ENCODE measurements at regions not wholly inside any gene's neighbourhood (a gene's known extent, or its start where the extent isn't known, plus 50 kb on each side); places are given as distances from the start of the nearest gene placed in this dataset.
"Not testable (repeated sequence)": the region's sequence is repeated elsewhere in the genome, so short reads cannot be mapped to it uniquely, and the experiment has no call there.

DNA sequence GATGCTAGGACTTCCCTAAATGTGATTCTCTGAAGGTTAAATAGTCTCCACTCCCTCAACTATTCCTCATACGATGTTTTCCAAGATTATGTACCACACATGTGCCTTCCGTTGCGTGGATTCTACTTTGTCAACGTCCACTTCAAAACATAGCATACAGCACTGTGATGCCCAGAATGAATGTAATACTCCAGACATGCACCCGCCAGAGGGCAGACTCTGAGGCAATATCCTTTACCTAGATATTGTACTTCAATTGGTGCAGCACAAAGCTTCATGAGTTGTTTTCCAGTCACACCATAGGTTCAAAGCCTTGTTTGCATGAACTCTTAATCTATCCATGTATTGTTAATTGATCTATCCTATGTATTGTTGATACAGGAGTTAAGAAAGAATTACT is 201.0 kb upstream of the NABP1 start:
- no peak for DNase-seq

DNA sequence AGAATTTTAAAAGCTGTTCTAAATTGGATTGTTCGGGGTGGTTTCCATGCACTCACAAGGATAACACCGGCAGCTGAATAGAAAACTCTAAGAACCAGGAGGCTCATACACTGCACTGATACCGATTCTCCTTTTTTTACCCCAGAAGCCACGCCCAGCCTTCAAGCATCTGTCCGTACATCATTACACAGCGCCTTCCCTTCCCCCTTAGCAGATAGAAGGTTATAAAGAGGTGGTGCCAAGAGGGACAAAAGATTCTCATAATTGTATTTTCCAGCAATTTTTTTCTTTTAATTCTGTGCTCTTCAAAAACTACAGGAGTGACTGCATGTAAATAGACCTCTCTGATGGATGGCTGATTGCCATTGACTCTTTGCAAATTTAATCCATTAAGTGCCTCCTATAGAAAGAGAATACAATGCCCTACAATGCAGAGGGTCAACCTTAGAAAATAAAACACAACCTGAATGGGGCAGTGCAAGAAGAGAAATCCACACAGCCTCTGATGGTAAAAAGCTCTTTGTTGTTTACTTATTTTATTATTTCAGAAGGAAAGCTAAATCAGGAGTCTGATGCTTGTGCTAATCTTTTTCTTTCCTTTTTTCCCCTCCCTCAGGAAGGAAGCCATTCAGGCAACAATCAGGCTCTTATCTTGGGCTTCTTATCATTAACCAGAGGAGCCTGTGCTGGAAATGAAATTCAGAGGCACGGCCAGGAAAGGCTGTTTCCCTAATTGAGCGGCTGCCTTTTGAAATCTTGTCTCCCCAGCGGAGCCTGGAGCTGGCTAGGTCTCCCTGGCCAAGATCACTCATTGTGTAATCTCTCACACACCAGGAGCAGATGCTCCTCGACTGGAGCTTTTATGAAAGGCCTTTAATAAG is 198.9 kb upstream of the NABP1 start:
- no peak for DNase-seq

DNA sequence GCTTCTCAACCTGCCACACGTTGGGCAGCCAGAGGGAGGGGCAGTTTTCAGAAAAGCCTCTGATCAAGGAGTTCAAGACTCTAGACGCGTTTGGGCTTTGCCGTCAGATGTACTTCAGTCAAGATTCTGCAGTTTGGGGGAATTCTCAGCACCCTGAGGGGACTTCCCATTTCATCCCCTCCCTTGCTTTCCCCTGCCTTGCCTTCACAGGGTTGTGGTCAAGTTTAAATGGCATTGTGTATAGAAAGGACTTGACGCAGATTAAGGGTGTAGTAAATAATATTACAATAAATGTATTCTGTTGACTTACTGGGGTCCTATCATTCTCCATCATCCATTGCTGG is 198.3 kb upstream of the NABP1 start:
- DNase-seq: no peak

DNA sequence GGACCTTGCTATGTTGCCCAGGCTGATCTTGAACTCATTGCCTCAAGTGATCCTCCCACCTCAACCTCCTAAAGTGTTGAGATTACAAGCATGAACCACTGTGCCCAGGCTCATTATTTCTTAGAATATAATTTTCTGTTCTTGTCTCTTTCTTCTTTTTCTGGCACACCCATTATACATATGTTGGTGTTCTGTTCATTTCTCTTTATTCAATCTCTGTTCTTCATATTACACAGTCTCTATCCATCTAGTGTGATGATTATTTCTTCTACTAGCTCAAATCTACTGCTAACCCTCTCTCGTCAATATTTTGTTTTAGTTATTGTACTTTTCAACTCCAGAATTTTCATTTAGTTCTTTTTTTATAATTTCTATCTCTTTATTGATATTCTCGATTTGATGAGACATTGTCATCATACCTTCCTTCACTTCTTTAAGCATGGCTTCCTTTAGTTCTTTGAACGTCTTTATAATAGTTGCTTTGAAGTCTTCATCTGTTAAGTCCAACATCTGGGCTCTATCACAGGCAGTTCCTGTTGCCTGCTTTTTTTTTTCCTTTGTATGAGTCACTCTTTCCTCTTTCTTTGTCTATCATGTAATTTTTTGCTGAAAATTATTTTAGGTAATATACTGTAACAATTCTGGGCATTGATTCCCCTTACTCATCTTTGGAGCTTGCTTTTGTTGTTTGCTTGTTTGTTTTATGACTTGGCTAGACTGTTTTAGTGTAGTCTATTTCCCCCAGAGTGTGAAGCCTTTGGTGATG is 196.4 kb upstream of the NABP1 start:
- no peak for DNase-seq

DNA sequence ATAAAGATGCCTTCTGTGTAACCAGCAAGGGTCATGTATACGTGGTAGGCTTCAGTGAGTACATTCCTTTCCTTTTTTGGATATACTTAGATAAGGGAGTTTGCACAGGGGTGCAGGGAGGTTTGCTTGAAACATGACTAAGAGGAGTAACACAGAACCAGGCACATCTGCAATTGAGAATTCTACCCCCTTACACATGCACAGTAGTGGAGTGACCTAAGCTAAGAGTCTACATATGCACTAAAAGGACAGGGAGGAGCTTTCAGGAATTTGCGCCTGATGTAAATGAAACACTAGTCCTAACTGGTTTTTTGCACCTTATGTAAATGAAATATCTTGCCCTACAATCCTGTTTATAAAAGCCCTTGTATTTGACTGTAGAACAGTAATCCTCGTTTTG is 194.8 kb upstream of the NABP1 start:
- DNase-seq: no peak

DNA sequence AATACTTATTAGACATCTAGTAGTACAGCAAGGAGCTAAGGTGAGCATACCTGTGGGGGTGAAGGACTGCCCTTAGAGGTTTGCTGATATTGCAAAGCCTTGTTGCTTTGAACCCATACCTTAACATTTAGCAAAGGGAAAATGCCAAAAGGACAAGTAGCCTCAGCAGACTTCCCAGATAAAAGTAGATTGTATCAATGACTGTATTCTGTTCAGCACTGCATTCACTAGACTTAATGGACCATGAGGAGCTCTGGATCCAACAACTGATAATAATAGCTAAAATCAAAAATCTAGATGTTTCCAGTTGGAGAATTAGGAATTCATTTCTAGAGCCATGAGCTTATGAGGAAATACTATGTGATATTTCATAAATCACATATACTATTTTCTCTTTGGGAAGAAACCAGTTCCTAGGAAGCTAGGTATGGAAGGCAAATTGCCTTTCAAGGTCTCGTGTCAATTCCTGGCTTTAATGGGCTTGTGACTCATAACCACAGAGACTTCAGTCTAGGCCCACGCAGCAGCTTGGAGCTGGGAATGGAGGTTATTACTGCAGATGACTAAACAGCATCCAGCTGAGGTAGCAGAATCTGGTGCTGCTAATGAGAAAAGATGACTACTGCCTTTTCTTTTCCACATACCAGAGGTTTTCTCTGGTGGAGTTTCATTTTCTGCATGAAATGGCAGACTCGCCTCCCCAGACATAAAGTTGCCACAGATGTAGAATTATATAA is 191.2 kb upstream of the NABP1 start:
- no peak for DNase-seq

DNA sequence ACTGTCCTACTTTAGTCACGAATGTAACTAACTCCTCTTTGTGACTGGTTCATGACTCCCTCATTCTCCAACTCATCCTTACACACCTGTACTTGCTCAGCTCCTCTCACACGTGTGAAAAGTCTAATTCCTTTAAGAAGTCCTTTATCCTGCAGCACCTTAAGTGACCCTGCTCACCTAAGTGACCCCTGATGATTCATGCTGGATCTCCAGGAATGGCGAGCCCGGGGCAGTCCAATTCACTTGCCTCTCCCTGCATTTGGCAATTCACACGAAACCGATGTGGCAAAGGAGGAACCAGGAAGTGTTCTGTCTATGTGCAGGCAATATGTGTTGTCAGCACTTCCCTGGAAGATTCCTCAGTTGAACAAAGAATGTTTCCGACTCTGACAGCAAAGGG is 189.8 kb upstream of the NABP1 start:
- no peak for DNase-seq

DNA sequence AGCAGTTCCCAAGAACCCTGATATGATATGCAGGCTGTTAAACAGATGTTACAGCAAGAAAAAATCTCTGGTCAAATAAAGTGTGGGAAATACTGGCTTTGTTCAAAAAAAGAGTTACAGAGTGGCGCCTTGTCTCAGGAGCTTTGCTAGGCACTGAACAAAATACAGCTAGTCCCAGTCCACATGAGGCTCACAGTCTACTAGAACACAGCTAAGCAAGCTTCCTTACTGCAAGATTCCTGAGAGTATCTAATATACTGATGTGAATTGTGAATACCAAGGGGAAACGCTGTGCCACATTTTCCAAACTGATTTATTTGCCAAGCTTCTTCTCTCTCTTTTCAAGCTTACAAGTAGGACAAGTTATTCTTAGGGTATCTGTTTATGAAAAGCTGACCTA is 188.8 kb upstream of the NABP1 start:
- no peak for DNase-seq

DNA sequence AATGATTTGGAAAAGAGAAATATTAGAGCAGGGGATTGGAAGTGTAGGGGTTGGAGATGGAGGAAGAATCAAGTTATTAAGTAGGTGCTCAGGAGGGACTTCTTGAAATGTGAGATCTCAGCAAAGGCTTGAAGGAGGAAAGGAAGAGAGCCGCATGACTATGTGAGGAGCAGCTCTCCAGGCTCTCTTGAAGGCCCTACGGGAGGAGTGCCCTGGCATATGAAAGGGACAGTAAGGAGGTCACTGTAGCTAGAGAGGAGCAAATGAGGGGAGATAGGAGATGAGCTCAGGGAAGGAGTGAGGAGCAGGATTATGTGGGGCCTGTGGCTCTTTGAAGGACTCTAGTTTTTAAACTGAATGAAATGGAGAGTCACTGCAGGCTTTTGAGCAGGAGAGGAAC is 181.1 kb upstream of the NABP1 start:
- no peak for DNase-seq

DNA sequence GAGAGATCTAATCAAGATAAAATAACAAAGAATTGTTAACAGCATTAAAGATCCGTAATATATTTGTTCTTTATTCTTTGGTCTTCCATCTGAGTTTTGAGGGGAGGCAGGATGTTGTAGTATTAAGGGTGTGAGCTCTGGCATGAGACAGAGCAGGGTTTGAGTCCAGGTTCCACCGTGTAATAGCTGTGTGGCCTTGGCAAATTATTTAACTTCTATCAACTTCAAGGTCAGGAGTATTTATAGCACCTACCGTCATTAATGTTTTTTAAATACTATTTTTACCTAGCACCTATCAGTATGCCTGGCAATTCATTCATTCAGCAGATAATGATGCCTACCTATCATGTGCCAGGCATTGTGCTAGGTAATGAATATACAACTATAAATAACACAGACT is 180.1 kb upstream of the NABP1 start:
- no peak for DNase-seq

DNA sequence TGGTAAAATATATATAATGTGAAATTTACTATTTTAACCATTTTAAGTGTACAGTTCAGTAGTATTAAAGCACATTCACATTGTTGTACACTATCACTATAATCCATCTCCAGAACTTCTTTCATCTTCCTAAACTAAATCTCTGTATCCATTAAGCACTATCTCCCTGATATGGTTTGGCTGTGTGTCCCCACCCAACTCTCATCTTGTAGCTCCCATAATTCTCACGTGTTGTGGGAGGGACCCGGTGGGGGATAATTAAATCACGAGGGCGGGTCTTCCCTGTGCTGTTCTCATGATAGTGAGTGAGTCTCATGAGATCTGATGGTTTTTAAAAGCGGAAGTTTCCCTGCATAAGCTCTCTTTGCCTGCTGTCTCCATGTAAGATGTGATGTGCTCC is 178.9 kb upstream of the NABP1 start:
- no peak for DNase-seq

DNA sequence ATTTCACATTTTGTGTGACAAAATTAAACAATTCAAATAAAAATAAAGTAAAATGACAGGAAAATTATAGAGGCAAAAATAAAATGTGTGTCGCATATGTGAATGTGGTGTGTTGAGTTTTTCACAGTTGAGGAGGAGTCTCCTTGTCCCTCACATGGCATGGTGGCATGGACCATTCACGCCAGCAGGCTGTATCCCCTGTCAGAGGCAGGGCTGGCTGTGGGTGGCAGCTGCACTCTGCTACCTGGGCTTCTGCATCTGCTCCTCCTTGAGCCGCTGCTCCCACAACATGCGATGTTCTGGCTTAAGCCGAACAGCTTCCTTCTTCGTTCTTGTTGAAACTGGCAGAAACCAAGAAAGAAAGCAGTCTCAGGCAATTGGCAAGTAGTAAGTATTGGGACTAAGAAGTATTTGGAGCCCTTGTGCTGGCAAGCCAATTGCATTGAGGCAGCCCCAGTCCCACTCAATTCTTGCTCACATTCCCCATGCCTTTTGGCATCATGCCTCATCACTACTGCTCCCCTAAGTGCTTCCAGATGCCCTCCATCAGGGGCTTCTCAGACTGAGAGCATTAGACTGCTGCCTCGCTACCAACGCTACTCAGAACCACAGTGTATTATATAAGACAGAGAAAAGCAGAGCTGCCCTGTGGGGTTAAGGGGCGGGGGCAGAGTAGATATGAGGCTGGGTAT is 177.9 kb upstream of the NABP1 start:
- DNase-seq: no peak

DNA sequence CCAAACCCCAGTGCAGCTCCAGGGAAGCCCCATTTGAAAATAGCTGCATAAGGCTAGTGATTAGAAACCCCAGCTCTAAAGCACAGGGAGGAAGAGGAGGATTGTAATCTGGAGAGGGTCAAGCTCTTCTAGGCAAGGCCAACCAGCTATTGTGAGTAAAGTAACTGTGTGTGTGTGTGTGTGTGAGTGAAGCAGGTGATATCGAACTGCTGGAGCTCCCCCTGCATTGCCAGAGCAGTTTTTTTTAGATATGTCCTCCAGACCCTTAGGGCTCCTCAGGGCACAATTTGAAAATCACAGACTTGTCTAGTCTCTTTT is 177.4 kb upstream of the NABP1 start:
- no peak for DNase-seq

DNA sequence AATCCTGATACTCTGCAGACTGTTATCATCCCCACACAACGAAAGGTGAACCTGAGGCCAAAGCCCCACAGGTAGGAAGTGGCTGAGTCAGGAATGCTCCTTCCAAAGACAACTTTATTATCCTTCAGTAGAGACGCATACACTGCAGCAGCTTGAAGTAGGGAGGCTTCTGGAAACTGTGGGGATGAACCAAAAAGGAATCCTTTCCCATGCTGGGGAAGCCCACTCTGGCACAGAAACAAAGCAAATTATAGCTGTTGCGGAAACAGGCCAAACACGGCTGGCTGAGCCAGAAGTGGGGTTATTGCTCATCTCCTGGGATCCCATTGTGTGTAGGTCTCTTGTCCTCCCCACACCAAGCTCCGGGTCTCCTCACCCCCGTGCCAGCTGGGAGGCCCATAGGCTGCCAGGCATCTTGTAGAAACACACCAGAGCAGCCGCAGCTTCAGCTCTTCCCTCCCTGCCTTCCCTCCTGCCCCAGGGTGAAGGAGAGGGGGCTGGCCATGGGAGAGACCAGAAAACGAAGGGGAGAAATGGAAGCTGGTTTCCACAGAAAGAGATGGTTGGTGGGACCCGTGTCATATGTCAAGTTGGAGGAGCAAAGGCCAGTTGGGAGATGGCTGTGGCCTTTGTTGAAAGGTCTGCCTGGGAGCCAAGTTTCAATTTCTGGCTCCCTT is 176.9 kb upstream of the NABP1 start:
- DNase-seq: no peak

DNA sequence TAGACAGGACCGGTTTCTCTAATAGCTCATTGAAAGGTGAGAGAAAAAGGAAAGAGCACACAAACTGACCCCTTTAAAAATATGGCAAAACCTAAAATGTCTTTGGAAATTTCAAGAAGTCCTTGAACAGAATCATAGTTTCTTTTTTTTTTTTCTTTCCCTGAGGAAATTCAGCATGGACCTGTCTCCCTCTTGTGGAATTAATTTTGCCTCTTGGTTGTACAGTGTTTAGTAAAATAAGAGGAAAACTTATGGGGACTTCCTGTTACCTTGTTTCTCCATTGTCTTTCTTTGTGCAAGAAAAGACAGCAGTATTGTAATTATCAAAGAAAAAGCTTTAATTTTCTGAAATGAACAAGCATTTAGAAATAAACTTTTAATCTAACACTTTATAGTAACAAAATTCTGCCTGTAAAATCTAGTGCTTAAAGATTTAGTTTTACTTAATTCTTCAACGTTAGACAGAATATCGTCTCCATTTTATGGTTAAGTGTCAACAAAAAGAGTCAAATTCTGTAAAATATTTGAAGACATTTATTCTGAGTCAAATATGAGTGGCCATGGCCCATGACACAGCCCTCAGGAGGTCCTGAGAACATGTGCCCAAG is 176.3 kb upstream of the NABP1 start:
- DNase-seq: no peak

DNA sequence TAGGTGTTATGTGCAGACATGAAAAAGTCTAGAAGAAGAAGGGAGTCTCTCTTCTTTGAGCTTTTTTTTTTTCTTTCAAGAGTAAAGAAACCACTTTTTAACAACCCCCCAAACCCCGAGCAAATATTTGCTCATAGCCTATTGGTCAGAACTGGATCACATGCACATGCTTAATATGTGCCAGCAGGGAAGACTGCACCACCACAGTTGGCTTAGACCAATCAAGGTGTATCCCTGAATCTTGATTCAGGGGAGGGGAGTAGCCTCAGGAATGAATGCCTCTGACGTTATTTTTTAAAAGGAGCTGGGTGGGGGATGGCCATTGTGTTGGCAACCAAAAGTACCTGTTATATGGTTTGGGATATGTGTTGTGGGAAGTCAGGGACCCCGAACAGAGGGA is 171.4 kb upstream of the NABP1 start:
- no peak for DNase-seq

DNA sequence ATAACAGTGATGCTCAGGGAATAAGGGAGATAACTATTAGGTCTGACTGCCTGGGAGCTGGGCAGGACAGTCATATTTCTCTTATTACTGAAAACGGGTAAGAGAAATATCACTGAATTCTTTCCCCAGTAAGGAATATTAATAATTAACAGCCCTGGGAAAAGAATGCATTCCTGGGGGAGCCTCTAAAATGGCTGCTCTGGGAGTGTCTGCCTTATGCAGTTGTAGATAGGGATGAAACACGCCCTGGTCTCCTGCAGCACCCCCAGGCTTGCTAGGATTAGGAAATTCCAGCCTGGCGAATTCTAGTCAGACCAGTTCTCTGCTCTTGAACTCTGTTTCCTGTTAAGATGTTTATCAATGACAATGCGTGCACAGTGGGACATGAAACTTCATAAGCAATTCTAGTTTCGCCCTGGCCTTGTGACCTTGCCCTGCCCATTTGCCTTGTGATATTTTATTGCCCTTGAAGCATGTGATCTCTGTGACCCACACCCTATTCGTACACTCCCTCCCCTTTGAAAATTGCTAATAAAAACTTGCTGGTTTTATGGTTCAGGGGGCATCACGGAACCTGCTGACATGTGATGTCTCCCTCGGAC is 170.6 kb upstream of the NABP1 start:
- DNase-seq: not testable (repeated sequence)

DNA sequence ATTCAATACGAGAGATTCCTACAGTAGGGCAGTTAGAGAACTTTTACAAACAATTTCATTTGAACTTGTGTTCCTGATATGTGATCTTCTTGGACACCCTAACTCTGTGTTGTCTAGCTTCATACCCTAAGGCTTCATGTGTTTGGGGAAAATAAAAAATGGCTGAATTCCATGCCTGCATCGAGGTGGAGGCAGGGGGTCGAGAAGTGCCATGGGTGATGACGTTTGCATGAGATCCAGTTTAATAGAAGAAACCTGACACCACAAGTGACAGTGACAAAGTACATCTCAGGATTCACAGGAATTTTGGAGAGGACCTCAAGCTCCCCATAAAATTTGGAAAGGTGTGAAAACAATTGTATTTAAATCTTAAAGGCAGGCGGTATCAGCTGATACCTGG is 169.2 kb upstream of the NABP1 start:
- DNase-seq: no peak

DNA sequence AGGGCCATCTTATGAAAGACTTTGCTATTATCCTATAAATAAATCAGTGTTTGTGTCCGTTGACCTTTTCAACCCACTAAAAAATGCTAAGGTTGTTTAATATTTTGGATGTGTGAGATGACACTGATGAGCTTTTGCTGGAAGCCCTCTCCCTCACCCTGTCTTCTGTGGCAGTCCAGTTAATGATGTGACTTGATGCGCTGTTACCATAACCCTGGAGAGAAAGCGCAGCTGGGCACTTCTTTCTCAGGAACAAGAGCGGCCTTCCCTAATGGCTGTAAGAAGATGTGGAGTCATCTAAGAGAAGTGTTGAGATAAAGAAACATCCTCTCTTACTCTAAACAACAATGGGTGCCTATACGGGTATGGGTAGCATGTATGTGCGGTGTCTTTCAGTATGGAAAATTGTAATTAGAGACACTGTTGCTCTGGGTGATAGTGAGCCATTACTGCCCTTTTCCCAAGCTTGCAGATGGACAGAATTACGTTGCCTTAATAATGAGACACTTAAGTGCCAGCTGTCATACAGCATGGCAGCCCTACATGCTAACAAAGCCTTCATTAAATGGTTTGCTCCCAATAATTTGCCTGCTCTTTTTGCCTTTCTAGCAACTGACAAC is 165.6 kb upstream of the NABP1 start:
- no peak for DNase-seq

DNA sequence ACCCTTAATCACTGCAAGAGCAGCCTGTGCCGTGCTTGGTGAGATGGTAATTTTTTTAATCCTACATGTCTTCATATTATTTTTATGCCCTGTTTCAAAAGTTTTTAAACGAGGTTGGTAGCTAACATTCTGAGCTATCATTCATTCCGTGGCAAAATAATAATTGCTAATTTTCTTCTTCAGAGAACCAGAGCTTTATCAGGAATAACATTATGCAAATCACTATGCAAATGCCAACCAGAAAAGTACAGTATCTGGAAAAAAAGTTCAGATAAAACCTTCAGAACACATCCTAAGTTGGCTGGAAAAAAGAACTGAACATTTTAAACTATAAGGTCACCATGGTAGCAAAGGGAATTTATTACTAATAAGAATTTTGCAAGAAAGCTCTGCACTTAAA is 165.1 kb upstream of the NABP1 start:
- no peak for DNase-seq

DNA sequence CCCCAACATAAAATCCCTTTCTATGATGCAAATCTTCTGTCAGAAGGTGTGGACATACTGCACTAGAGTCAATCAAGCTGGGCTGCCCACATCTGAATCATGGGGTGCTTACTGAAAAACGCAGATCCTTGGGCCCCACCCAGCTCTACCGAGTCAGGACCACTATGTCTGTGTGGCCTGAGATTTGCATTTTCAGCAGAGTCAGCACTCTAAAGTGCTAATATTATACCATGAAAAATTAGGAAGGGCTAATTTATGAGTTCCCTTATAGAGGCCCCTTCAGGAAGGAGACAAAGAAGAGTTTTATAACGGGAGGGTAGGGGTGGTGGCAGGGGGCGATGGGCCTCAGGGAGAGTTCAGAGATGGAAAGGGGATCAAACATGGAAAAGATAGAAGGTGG is 163.3 kb upstream of the NABP1 start:
- DNase-seq: no peak

DNA sequence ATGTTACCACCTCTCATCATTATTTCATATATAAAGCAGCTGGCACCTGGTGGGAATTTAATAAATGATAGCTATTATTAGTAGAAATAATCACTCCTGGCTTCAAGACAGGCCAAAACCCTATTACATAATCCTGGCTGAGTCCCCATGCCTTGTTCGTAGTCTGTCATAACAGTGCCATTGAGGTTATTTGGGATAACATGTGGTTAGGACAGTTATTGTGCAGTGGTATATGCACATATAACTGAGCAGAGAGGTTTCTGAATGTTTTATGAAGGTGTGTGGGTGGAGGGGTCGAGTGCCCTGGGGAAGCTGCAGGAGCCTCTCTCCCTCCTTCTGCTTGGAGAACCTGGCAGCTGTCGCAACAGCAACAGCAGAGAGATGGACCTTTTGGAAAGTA is 162.4 kb upstream of the NABP1 start:
- DNase-seq: no peak

Measured in activated effector memory CD4-positive, alpha-beta T cell treated with Interleukin-2 at 50 U/mL for 16 hours (primary cell).